Kidney (tissue), 13 donors: ENCODE measurements at regions not wholly inside any gene's neighbourhood (a gene's known extent, or its start where the extent isn't known, plus 50 kb on each side); places are given as distances from the start of the nearest gene placed in this dataset.
A peak's percentile ranks its signal among the peaks of the same experiment; 100 is the strongest.

Experiments used
- DNase-seq, 5 donors: peaks; one replicate each; pipeline ENCODE4 v3.0.0-alpha.2; 2013 to 2020
- FAIRE-seq: peaks from 2 replicates; lab custom pipeline; 2012; peaks lifted over from hg19 to GRCh38; lab: Jason Lieb, UNC
- H3K27ac ChIP-seq, 2 donors: one replicate each; pipeline ENCODE4 v1.7.0; 2013; ENCODE audit warnings: low read depth in 2 of 2, low read length in 2 of 2, inconsistent platforms in 1 of 2
- H3K27me3 ChIP-seq: one replicate; pipeline ENCODE4 v1.7.1; 2013; ENCODE audit warnings: low read length, inconsistent platforms; ENCODE audit not compliant: control insufficient read depth, insufficient read depth
- H3K36me3 ChIP-seq, 3 donors: one replicate each; pipeline versions ENCODE4 v1.7.0 to v1.7.1; 2013; ENCODE audit warnings: low read length in 3 of 3, control low read depth in 1 of 3, inconsistent platforms in 1 of 3; ENCODE audit not compliant: insufficient read depth in 3 of 3, control insufficient read depth in 2 of 3
- H3K4me1 ChIP-seq, 3 donors: one replicate each; pipeline versions ENCODE4 v1.7.0 to v1.7.1; 2013; ENCODE audit warnings: low read length in 3 of 3, inconsistent platforms in 1 of 3, low read depth in 1 of 3; ENCODE audit not compliant: control insufficient read depth in 2 of 3, insufficient read depth in 2 of 3
- H3K4me3 ChIP-seq, 3 donors: one replicate each; pipeline versions ENCODE4 v1.7.0 to v1.8.1; 2013; ENCODE audit warnings: low read length in 3 of 3, control low read depth in 1 of 3, inconsistent platforms in 1 of 3
- H3K9ac ChIP-seq, 3 donors: one replicate each; pipeline versions ENCODE4 v1.7.0 to v1.7.1; 2013; ENCODE audit warnings: low read length in 3 of 3, control low read depth in 1 of 3, inconsistent platforms in 1 of 3
- H3K9me3 ChIP-seq, 3 donors: one replicate each; pipeline versions ENCODE4 v1.7.0 to v1.7.1; 2013; ENCODE audit warnings: low read length in 3 of 3, control low read depth in 1 of 3, inconsistent platforms in 1 of 3; ENCODE audit not compliant: control insufficient read depth in 2 of 3, insufficient read depth in 1 of 3
- CTCF ChIP-seq: IDR thresholded peaks from 3 replicates; pipeline ENCODE4 v1.5.1; 2012; ENCODE audit warnings: mild to moderate bottlenecking, moderate library complexity, borderline replicate concordance; ENCODE audit not compliant: insufficient read depth; ENCODE audit errors: extremely low read depth
- intact Hi-C: fragments of 100-400 bp; cut with DNase I; formaldehyde crosslinking; loops from one replicate; pipeline ENCODE4 v1.11.1; 2022
- donor health status: control.
- donor health status: control.
- donor health status: control.
- donor health status: control.
- donor health status: control.
- donor health status: DM: yes; HTN: yes; CAD: no.
- donor health status: Normal renal cell carcinoma (clear cell type).

- H3K9me3 ChIP-seq, result no peaks in the 10 kb centered on the region
- H3K9ac ChIP-seq, result no peak overlapping the region
- FAIRE-seq (no peak), DNase-seq (peak in 3 of 5 donors; percentile 58 to 89 (median 87))
- peaks cover 0 to 6% (median 0%) of the 10 kb centered on the region in 3 donors for H3K4me1 ChIP-seq
- TF ChIP-seq CTCF, result no peak
- H3K36me3 ChIP-seq, result no peaks in the 10 kb centered on the region
- H3K27me3 ChIP-seq, result no peaks in the 10 kb centered on the region
- no peak overlapping the region for H3K27ac ChIP-seq
- intact Hi-C loops, result no loop called here
- peak overlapping the region in 1 of 3 donors; percentile 11 for H3K4me3 ChIP-seq
Observed at GRCh38 chr6:150720774-150721233, 121.1 kb downstream of the PLEKHG1 start.

GRCh38 chr6:150721418-150722266 lies 122.0 kb downstream of the PLEKHG1 start:
- peaks cover 0 to 6% (median 0%) of the 10 kb centered on the region in 3 donors for H3K4me1 ChIP-seq
- TF ChIP-seq CTCF, result no peak
- H3K9me3 ChIP-seq, result no peaks in the 10 kb centered on the region
- FAIRE-seq (peak; percentile 67), DNase-seq (no peak)
- H3K9ac ChIP-seq, result no peak overlapping the region
- no peaks in the 10 kb centered on the region for H3K27me3 ChIP-seq
- no peak overlapping the region for H3K4me3 ChIP-seq
- intact Hi-C loops, result no loop called here
- no peak overlapping the region for H3K27ac ChIP-seq
- no peaks in the 10 kb centered on the region for H3K36me3 ChIP-seq

GRCh38 chr6:150722614-150723344 lies 123.1 kb downstream of the PLEKHG1 start:
- Histone ChIP-seq H3K4me1 (peaks cover 0 to 6% (median 0%) of the 10 kb centered on the region in 3 donors), H3K36me3 (no peaks in the 10 kb centered on the region), H3K9me3 (no peaks in the 10 kb centered on the region), H3K27ac (no peak overlapping the region), H3K4me3 (no peak overlapping the region), H3K9ac (no peak overlapping the region), H3K27me3 (no peaks in the 10 kb centered on the region)
- DNase-seq (peak in 1 of 5 donors; percentile 46), FAIRE-seq (no peak)
- intact Hi-C loops, result no loop called here
- TF ChIP-seq CTCF, result no peak
